Testis (tissue), 2 donors: ENCODE measurements at regions not wholly inside any gene's neighbourhood (a gene's known extent, or its start where the extent isn't known, plus 50 kb on each side); places are given as distances from the start of the nearest gene placed in this dataset.
"Not testable (repeated sequence)": the region's sequence is repeated elsewhere in the genome, so short reads cannot be mapped to it uniquely, and the experiment has no call there.

ENCODE experiments used
- DNase-seq: peaks from one replicate; pipeline ENCODE4 v3.0.0-alpha.2; 2019
- H3K27ac ChIP-seq, 2 donors: fragments of 200-600 bp; sonication (generic); one replicate each; pipeline ENCODE4 v1.5.1; 2019
- H3K27me3 ChIP-seq: fragments of 200-600 bp; sonication (generic); one replicate; pipeline ENCODE4 v1.5.1; 2019
- H3K36me3 ChIP-seq: fragments of 200-600 bp; sonication (generic); one replicate; pipeline ENCODE4 v1.5.1; 2017; ENCODE audit warnings: low read depth; ENCODE audit errors: missing control alignments
- H3K4me1 ChIP-seq: fragments of 200-600 bp; sonication (generic); one replicate; pipeline ENCODE4 v1.5.1; 2019
- H3K4me3 ChIP-seq, 2 donors: fragments of 200-600 bp; sonication (generic); one replicate each; pipeline ENCODE4 v1.5.1; 2017 to 2019
- H3K9me3 ChIP-seq: fragments of 200-600 bp; sonication (generic); one replicate; pipeline ENCODE4 v1.5.1; 2017
- CTCF ChIP-seq, 3 experiments: fragments of 450-650 bp in 2 of 3; fragments of 200-600 bp in 1 of 3; sonication (generic) in 1 of 3; IDR thresholded peaks; one replicate each; pipeline ENCODE4 v1.5.1; 2016 to 2019; ENCODE audit warnings: antibody characterized with exemption in 3 of 3, mild to moderate bottlenecking in 2 of 3, moderate library complexity in 1 of 3
- POLR2A ChIP-seq: fragments of 450-650 bp; IDR thresholded peaks from one replicate; pipeline ENCODE4 v1.6.1; 2017; ENCODE audit warnings: antibody characterized with exemption, mild to moderate bottlenecking, moderate library complexity
- WGBS, 2 donors: methylation state at CpG; one replicate each; pipeline ENCODE4 v1.1.5; 2018; 5-methylcytosine and 5-hydroxymethylcytosine counted together
- intact Hi-C: fragments of 100-400 bp; cut with DNase I; formaldehyde crosslinking; loops from one replicate; pipeline ENCODE4 v1.15.1; 2023; ENCODE audit warnings: low total_unique reads

GRCh38 chr1:166630369-166630768, 208.9 kb upstream of the POGK start:
- TF ChIP-seq POLR2A (no peak), CTCF (IDR thresholded peaks at IDR 0.05) (no peak)
- no peaks in the 10 kb centered on the region for H3K9me3 ChIP-seq
- no peak overlapping the region for H3K27ac ChIP-seq
- H3K36me3 ChIP-seq: no peaks in the 10 kb centered on the region
- intact Hi-C loops: no loop called here
- 96 to 98% methylated on average over 2 of the region's 2 CpGs for WGBS, 2 donors
- no peak overlapping the region for H3K4me3 ChIP-seq
- no peaks in the 10 kb centered on the region for H3K4me1 ChIP-seq
- H3K27me3 ChIP-seq: no peaks in the 10 kb centered on the region
- DNase-seq: no peak

GRCh38 chr1:166638137-166638536, 201.1 kb upstream of the POGK start:
- H3K4me1 ChIP-seq: no peaks in the 10 kb centered on the region
- H3K4me3 ChIP-seq: no peak overlapping the region
- intact Hi-C loops: no loop called here
- no peak overlapping the region for H3K27ac ChIP-seq
- TF ChIP-seq CTCF (IDR thresholded peaks at IDR 0.05): no peak
- TF ChIP-seq POLR2A: no peak
- no peaks in the 10 kb centered on the region for H3K9me3 ChIP-seq
- H3K27me3 ChIP-seq: no peaks in the 10 kb centered on the region
- DNase-seq: no peak
- no peaks in the 10 kb centered on the region for H3K36me3 ChIP-seq
- 54 to 93% methylated on average over 4 to 5 of the region's 5 CpGs for WGBS, 2 donors

GRCh38 chr1:166657228-166657627, 182.0 kb upstream of the POGK start:
- H3K36me3 ChIP-seq, H3K27me3 ChIP-seq, H3K4me1 ChIP-seq, DNase-seq, intact Hi-C loops, H3K9me3 ChIP-seq, H3K27ac ChIP-seq, H3K4me3 ChIP-seq: not testable (repeated sequence)
- WGBS, 2 donors: 80 to 86% methylated on average over 2 of the region's 2 CpGs

GRCh38 chr1:166666790-166667189, 172.5 kb upstream of the POGK start:
- H3K4me1 ChIP-seq, intact Hi-C loops: not testable (repeated sequence)
- WGBS, 2 donors: 86 to 91% methylated on average over 3 of the region's 3 CpGs

GRCh38 chr1:166667600-166667999, 171.7 kb upstream of the POGK start:
- intact Hi-C loops, H3K4me1 ChIP-seq, H3K27me3 ChIP-seq, H3K9me3 ChIP-seq, H3K36me3 ChIP-seq, DNase-seq, H3K27ac ChIP-seq, H3K4me3 ChIP-seq: not testable (repeated sequence)
- 62 to 70% methylated on average over 1 of the region's 1 CpG for WGBS, 2 donors

More at GRCh38 chr1:166666790-166667189, 172.5 kb upstream of the POGK start:
- not testable (repeated sequence) for DNase-seq, H3K27me3 ChIP-seq, H3K27ac ChIP-seq, H3K36me3 ChIP-seq, H3K9me3 ChIP-seq, H3K4me3 ChIP-seq

DNA sequence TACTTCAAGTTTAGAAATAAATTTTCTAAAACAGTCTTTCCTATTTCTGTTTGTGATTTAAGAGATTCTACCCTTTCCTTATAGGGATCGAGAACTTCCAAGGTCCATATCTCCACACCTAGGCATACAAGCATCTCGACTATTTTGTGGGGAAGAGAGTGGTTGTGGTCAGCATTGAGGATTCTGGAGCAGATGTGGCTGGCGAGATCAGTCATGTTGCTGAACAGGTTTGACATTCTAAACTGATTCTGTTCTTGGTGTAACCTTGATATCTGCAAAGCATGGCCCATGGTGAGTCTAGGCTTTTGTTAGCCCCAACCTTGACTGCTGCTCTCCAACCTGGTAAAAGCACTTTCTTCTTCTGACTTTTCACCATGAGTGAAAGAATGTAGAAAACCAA, 167.6 kb upstream of the POGK start:
- no peak for DNase-seq
- WGBS, 2 donors: 83 to 84% methylated on average over 3 of the region's 3 CpGs
- H3K4me3 ChIP-seq: no peak overlapping the region
- no peaks in the 10 kb centered on the region for H3K4me1 ChIP-seq
- no peak overlapping the region for H3K27ac ChIP-seq
- TF ChIP-seq CTCF (IDR thresholded peaks at IDR 0.05): no peak
- TF ChIP-seq POLR2A: no peak
- no peaks in the 10 kb centered on the region for H3K36me3 ChIP-seq
- no peaks in the 10 kb centered on the region for H3K27me3 ChIP-seq
- intact Hi-C loops: no loop called here
- H3K9me3 ChIP-seq: no peaks in the 10 kb centered on the region
